Astrocyte of the spinal cord (primary cell): ENCODE measurements at regions not wholly inside any gene's neighbourhood (a gene's known extent, or its start where the extent isn't known, plus 50 kb on each side); places are given as distances from the start of the nearest gene placed in this dataset.
A peak's percentile ranks its signal among the peaks of the same experiment; 100 is the strongest.

ENCODE experiments used
- DNase-seq: peaks from one replicate; pipeline ENCODE4 v3.0.0; 2011; ENCODE audit warnings: low read depth, low spot score
- H3K4me3 ChIP-seq: 2 replicates; pipeline ENCODE4 v1.5.1; 2011; ENCODE audit warnings: low read depth, mild to moderate bottlenecking, low read length, moderate library complexity
- CTCF ChIP-seq: IDR thresholded peaks from 2 replicates; pipeline ENCODE4 v1.5.1; 2012; ENCODE audit warnings: low read depth, mild to moderate bottlenecking, low read length, inconsistent platforms
- in situ Hi-C: cut with HindIII; loops from 2 replicates; pipeline ENCODE4 v1.10.0; 2017; ENCODE audit warnings: low sequenced_read_pairs

DNA sequence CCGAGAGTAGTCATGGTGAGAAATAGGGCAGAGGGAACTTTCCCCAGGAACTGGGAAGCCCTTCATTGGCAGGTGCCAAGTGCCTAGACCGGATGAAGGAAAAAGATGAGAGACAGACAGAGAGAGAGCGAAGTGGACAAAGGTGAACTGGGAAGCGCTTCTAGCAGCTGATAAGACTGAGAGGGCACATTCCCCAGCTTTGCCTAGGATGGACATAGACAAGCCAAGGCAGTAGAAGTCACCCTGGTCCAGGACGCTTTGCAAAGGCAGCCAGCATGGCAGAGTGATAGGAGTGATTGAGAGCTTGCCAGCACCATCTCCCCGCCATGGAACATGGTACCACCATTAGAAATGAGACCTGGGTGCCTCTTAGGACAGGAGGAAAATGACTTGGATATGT is 372.8 kb upstream of the MGMT start:
- no peak for DNase-seq
- in situ Hi-C loops: no loop called here
- no peak for TF ChIP-seq CTCF

GRCh38 chr10:129094861-129095260 is 372.2 kb upstream of the MGMT start:
- in situ Hi-C loops: no loop called here
- TF ChIP-seq CTCF: no peak
- DNase-seq: no peak
- no peak overlapping the region for H3K4me3 ChIP-seq

More for the DNA sequence above, 372.8 kb upstream of the MGMT start:
- no peak overlapping the region for H3K4me3 ChIP-seq

DNA sequence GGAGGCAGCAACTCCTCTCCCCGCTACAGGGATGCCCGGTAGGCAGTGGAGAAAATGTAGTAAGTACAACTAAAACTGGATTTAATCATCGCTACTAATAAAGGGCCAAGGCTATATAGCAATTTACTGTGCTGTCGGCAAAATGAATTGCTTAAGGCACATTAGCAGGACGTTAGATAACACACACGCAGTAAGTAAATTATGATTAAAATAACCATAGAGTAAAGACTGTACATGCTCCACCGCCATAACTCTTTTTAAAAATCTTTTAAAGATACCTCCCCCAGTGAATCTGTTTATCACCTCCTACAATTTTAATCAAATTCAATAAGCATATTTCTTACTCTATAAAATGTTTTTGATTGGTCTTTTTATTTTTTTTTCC is 371.4 kb upstream of the MGMT start:
- DNase-seq: no peak
- TF ChIP-seq CTCF: no peak
- in situ Hi-C loops: no loop called here

GRCh38 chr10:129096065-129096984 is 370.7 kb upstream of the MGMT start:
- TF ChIP-seq CTCF: no peak

More for the DNA sequence above, 371.4 kb upstream of the MGMT start:
- no peak overlapping the region for H3K4me3 ChIP-seq

GRCh38 chr10:129097776-129098330 is 369.2 kb upstream of the MGMT start:
- in situ Hi-C loops: no loop called here
- no peak overlapping the region for H3K4me3 ChIP-seq
- no peak for TF ChIP-seq CTCF
- DNase-seq: no peak

More at GRCh38 chr10:129096065-129096984, 370.7 kb upstream of the MGMT start:
- H3K4me3 ChIP-seq: no peak overlapping the region
- peak; percentile 81 for DNase-seq
- in situ Hi-C loops: no loop called here

DNA sequence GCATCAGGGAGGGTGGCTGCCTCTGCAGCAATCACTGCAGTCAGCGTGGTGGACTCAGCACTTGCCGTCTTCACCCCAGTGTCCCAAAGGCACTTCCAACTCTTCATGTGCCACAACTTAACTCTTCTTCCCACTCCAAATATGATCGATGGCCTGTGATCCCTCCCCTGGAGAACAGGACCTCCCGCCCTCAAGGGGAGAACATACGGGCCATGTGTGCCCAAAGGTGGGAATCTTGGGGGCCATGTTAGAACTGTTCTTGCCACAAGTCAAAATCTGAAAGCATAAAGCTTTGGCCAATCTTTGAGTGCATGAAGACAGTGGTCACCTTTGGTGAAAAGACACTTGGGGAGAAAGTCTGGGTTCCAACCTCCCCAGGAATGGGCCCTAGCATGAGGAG is 368.5 kb upstream of the MGMT start:
- TF ChIP-seq CTCF: no peak
- in situ Hi-C loops: no loop called here
- H3K4me3 ChIP-seq: no peak overlapping the region
- DNase-seq: no peak
